Stimulated activated naive B cell treated with anti-CD40 and anti-IgM and Interleukin-4, amounts not matched to agents 10 μg/mL and 1 μg/mL and 100 μg/mL, for 72 hours (primary cell): ENCODE measurements at regions not wholly inside any gene's neighbourhood (a gene's known extent, or its start where the extent isn't known, plus 50 kb on each side); places are given as distances from the start of the nearest gene placed in this dataset.

ENCODE experiments used
- ATAC-seq, 2 donors: fragments of 150-1000 bp; cut with Tn5 transposase; replicated peaks; 2 replicates each; pipeline ENCODE4 v1.10.0; 2021; ENCODE audit warnings: moderate library complexity in 1 of 2
- DNase-seq: peaks from one replicate; pipeline ENCODE4 v3.0.0; 2021
- H3K27ac Mint-ChIP-seq: one replicate; pipeline ENCODE4 v1.8.0; 2022; ENCODE audit warnings: mild to moderate bottlenecking, mixed read lengths
- H3K27me3 Mint-ChIP-seq, 2 donors: one replicate each; pipeline ENCODE4 v1.8.0; 2022; ENCODE audit warnings: mixed read lengths in 2 of 2
- H3K36me3 Mint-ChIP-seq, 2 donors: one replicate each; pipeline ENCODE4 v1.8.0; 2022; ENCODE audit warnings: mixed read lengths in 2 of 2, mild to moderate bottlenecking in 1 of 2
- H3K4me1 Mint-ChIP-seq, 2 donors: one replicate each; pipeline ENCODE4 v1.8.0; 2022; ENCODE audit warnings: mixed read lengths in 2 of 2, mild to moderate bottlenecking in 1 of 2
- H3K4me3 Mint-ChIP-seq, 2 donors: one replicate each; pipeline ENCODE4 v1.8.0; 2022; ENCODE audit warnings: mild to moderate bottlenecking in 2 of 2, mixed read lengths in 2 of 2, moderate library complexity in 1 of 2
- H3K9me3 Mint-ChIP-seq, 2 donors: one replicate each; pipeline ENCODE4 v1.8.0; 2022; ENCODE audit warnings: mixed read lengths in 2 of 2, mild to moderate bottlenecking in 1 of 2

GRCh38 chr11:116586392-116586791 lies 186.4 kb downstream of the BUD13 start:
- Mint-ChIP-seq H3K27me3 (peaks cover 23 to 27% of the 10 kb centered on the region in 2 donors), H3K4me1 (no peaks in the 10 kb centered on the region), H3K27ac (no peak overlapping the region), H3K9me3 (peaks cover 9 to 10% of the 10 kb centered on the region in 2 donors), H3K4me3 (no peak overlapping the region), H3K36me3 (no peaks in the 10 kb centered on the region)
- ATAC-seq (no peak), DNase-seq (no peak)

- no peaks in the 10 kb centered on the region for H3K9me3 Mint-ChIP-seq
- no peak overlapping the region for H3K4me3 Mint-ChIP-seq
- no peaks in the 10 kb centered on the region for H3K36me3 Mint-ChIP-seq
- DNase-seq = no peak
- peaks cover 44 to 59% of the 10 kb centered on the region in 2 donors for H3K27me3 Mint-ChIP-seq
- H3K27ac Mint-ChIP-seq = no peak overlapping the region
- no peak for ATAC-seq
- peaks cover 0 to 1% of the 10 kb centered on the region in 2 donors for H3K4me1 Mint-ChIP-seq
Observed at GRCh38 chr11:116582571-116582970, 190.2 kb downstream of the BUD13 start.

GRCh38 chr11:116581349-116581748 lies 191.4 kb downstream of the BUD13 start:
- Mint-ChIP-seq H3K4me1 (peaks cover 0 to 1% of the 10 kb centered on the region in 2 donors), H3K27ac (no peak overlapping the region), H3K9me3 (no peaks in the 10 kb centered on the region), H3K27me3 (peaks cover 49 to 71% of the 10 kb centered on the region in 2 donors), H3K4me3 (no peak overlapping the region), H3K36me3 (no peaks in the 10 kb centered on the region)
- DNase-seq (no peak), ATAC-seq (no peak)

- DNase-seq = no peak
- Mint-ChIP-seq H3K27ac (no peak overlapping the region), H3K9me3 (no peaks in the 10 kb centered on the region), H3K4me3 (no peak overlapping the region), H3K27me3 (peaks cover 49 to 73% of the 10 kb centered on the region in 2 donors), H3K36me3 (no peaks in the 10 kb centered on the region), H3K4me1 (peaks cover 0 to 1% of the 10 kb centered on the region in 2 donors)
- ATAC-seq = no peak
Observed at GRCh38 chr11:116580799-116581198, 192.0 kb downstream of the BUD13 start.

GRCh38 chr11:116579857-116580727 lies 192.7 kb downstream of the BUD13 start:
- Mint-ChIP-seq H3K9me3 (no peaks in the 10 kb centered on the region), H3K27me3 (peaks cover 49 to 73% of the 10 kb centered on the region in 2 donors), H3K36me3 (no peaks in the 10 kb centered on the region), H3K27ac (no peak overlapping the region), H3K4me1 (peaks cover 0 to 1% of the 10 kb centered on the region in 2 donors), H3K4me3 (no peak overlapping the region)
- no peak for DNase-seq
- ATAC-seq = no peak

GRCh38 chr11:116579031-116579653 lies 193.6 kb downstream of the BUD13 start:
- no peak for DNase-seq
- H3K9me3 Mint-ChIP-seq = no peaks in the 10 kb centered on the region
- ATAC-seq = no peak
- peaks cover 0 to 1% of the 10 kb centered on the region in 2 donors for H3K4me1 Mint-ChIP-seq
- H3K27me3 Mint-ChIP-seq = peaks cover 43 to 67% of the 10 kb centered on the region in 2 donors
- H3K36me3 Mint-ChIP-seq = no peaks in the 10 kb centered on the region
- H3K4me3 Mint-ChIP-seq = no peak overlapping the region
- H3K27ac Mint-ChIP-seq = peak overlapping the region; percentile 44

GRCh38 chr11:116577956-116578355 lies 194.8 kb downstream of the BUD13 start:
- Mint-ChIP-seq H3K9me3 (no peaks in the 10 kb centered on the region), H3K4me1 (peaks cover 0 to 1% of the 10 kb centered on the region in 2 donors), H3K36me3 (no peaks in the 10 kb centered on the region), H3K4me3 (no peak overlapping the region), H3K27me3 (peaks cover 38 to 60% of the 10 kb centered on the region in 2 donors), H3K27ac (no peak overlapping the region)
- DNase-seq = no peak
- no peak for ATAC-seq

- no peak for ATAC-seq
- no peak overlapping the region for H3K4me3 Mint-ChIP-seq
- no peak overlapping the region for H3K27ac Mint-ChIP-seq
- H3K9me3 Mint-ChIP-seq = no peaks in the 10 kb centered on the region
- peaks cover 35 to 55% of the 10 kb centered on the region in 2 donors for H3K27me3 Mint-ChIP-seq
- no peak for DNase-seq
- peaks cover 0 to 1% of the 10 kb centered on the region in 2 donors for H3K4me1 Mint-ChIP-seq
- no peaks in the 10 kb centered on the region for H3K36me3 Mint-ChIP-seq
Observed at GRCh38 chr11:116577273-116577672, 195.5 kb downstream of the BUD13 start.

GRCh38 chr11:116576526-116576925 lies 196.3 kb downstream of the BUD13 start:
- Mint-ChIP-seq H3K36me3 (no peaks in the 10 kb centered on the region), H3K9me3 (no peaks in the 10 kb centered on the region), H3K4me3 (no peak overlapping the region), H3K27me3 (peaks cover 28 to 47% of the 10 kb centered on the region in 2 donors), H3K27ac (no peak overlapping the region), H3K4me1 (peaks cover 0 to 1% of the 10 kb centered on the region in 2 donors)
- no peak for ATAC-seq
- no peak for DNase-seq

- H3K9me3 Mint-ChIP-seq = peaks cover 6 to 7% of the 10 kb centered on the region in 2 donors
- H3K27me3 Mint-ChIP-seq = peaks cover 6% of the 10 kb centered on the region in 2 donors
- H3K36me3 Mint-ChIP-seq = no peaks in the 10 kb centered on the region
- no peaks in the 10 kb centered on the region for H3K4me1 Mint-ChIP-seq
- ATAC-seq (no peak), DNase-seq (no peak)
- no peak overlapping the region for H3K27ac Mint-ChIP-seq
- H3K4me3 Mint-ChIP-seq = no peak overlapping the region
Observed at GRCh38 chr11:116567721-116568242, 205.0 kb downstream of the BUD13 start.

- Mint-ChIP-seq H3K27ac (no peak overlapping the region), H3K4me1 (no peaks in the 10 kb centered on the region), H3K27me3 (peaks cover 0 to 6% of the 10 kb centered on the region in 2 donors), H3K4me3 (no peak overlapping the region), H3K36me3 (no peaks in the 10 kb centered on the region), H3K9me3 (peaks cover 6 to 7% of the 10 kb centered on the region in 2 donors)
- DNase-seq (no peak), ATAC-seq (no peak)
Observed at GRCh38 chr11:116563712-116564047, 209.1 kb downstream of the BUD13 start.

GRCh38 chr11:116563028-116563711 lies 209.6 kb downstream of the BUD13 start:
- no peaks in the 10 kb centered on the region for H3K4me1 Mint-ChIP-seq
- H3K27ac Mint-ChIP-seq = no peak overlapping the region
- no peak overlapping the region for H3K4me3 Mint-ChIP-seq
- peaks cover 6 to 7% of the 10 kb centered on the region in 2 donors for H3K9me3 Mint-ChIP-seq
- peaks cover 0 to 6% of the 10 kb centered on the region in 2 donors for H3K27me3 Mint-ChIP-seq
- ATAC-seq (peak in 1 of 2 donors; percentile 31), DNase-seq (no peak)
- H3K36me3 Mint-ChIP-seq = no peaks in the 10 kb centered on the region

GRCh38 chr11:116560589-116560988 lies 212.2 kb downstream of the BUD13 start:
- no peak for DNase-seq
- H3K4me1 Mint-ChIP-seq = no peaks in the 10 kb centered on the region
- H3K27me3 Mint-ChIP-seq = peaks cover 0 to 4% of the 10 kb centered on the region in 2 donors

GRCh38 chr11:116558504-116559211 lies 214.1 kb downstream of the BUD13 start:
- no peak for ATAC-seq
- no peaks in the 10 kb centered on the region for H3K36me3 Mint-ChIP-seq
- DNase-seq = no peak

More at GRCh38 chr11:116560589-116560988, 212.2 kb downstream of the BUD13 start:
- H3K27ac Mint-ChIP-seq = no peak overlapping the region
- no peaks in the 10 kb centered on the region for H3K36me3 Mint-ChIP-seq
- no peak overlapping the region for H3K4me3 Mint-ChIP-seq
- H3K9me3 Mint-ChIP-seq = peaks cover 9 to 15% of the 10 kb centered on the region in 2 donors
- no peak for ATAC-seq

More at GRCh38 chr11:116558504-116559211, 214.1 kb downstream of the BUD13 start:
- no peak overlapping the region for H3K4me3 Mint-ChIP-seq
- H3K27ac Mint-ChIP-seq = no peak overlapping the region
- peaks cover 11 to 12% of the 10 kb centered on the region in 2 donors for H3K9me3 Mint-ChIP-seq
- no peaks in the 10 kb centered on the region for H3K4me1 Mint-ChIP-seq
- H3K27me3 Mint-ChIP-seq = no peaks in the 10 kb centered on the region
